Heart left ventricle (tissue), 16 donors: ENCODE measurements at regions not wholly inside any gene's neighbourhood (a gene's known extent, or its start where the extent isn't known, plus 50 kb on each side); places are given as distances from the start of the nearest gene placed in this dataset.

ENCODE experiments used
- ATAC-seq, 4 donors: fragments of 200-7000 bp; cut with Tn5 transposase; one replicate each; pipeline ENCODE4 v1.9.1; 2020 to 2022; ENCODE audit warnings: moderate library complexity in 4 of 4, mild to moderate bottlenecking in 3 of 4, moderate number of reproducible peaks in 1 of 4
- DNase-seq, 5 donors: peaks; one replicate each; pipeline ENCODE4 v3.0.0-alpha.2; 2020
- H3K27ac ChIP-seq, 12 donors: fragments of 200-600 bp; sonication (generic) in 4 of 12; one replicate each; pipeline versions ENCODE4 v1.5.0 to v1.8.0; 2016 to 2022; ENCODE audit warnings: mild to moderate bottlenecking in 2 of 12
- H3K27me3 ChIP-seq, 9 donors: fragments of 200-600 bp; sonication (generic) in 2 of 9; one replicate each; pipeline versions ENCODE4 v1.5.1 to v1.8.0; 2016 to 2022; ENCODE audit warnings: mild to moderate bottlenecking in 3 of 9
- H3K36me3 ChIP-seq, 9 donors: fragments of 200-600 bp; sonication (generic) in 2 of 9; one replicate each; pipeline versions ENCODE4 v1.5.0 to v1.8.0; 2018 to 2022; ENCODE audit warnings: mild to moderate bottlenecking in 2 of 9
- H3K4me1 ChIP-seq, 12 donors: fragments of 200-600 bp; sonication (generic) in 4 of 12; one replicate each; pipeline versions ENCODE4 v1.5.0 to v1.8.0; 2016 to 2022; ENCODE audit warnings: mild to moderate bottlenecking in 3 of 12
- H3K4me3 ChIP-seq, 12 donors: fragments of 200-600 bp; sonication (generic) in 4 of 12; one replicate each; pipeline versions ENCODE4 v1.5.0 to v1.8.0; 2017 to 2022; ENCODE audit warnings: mild to moderate bottlenecking in 9 of 12, moderate library complexity in 4 of 12
- H3K9me3 ChIP-seq, 12 donors: fragments of 200-600 bp; sonication (generic) in 4 of 12; one replicate each; pipeline versions ENCODE4 v1.5.0 to v1.8.0; 2016 to 2022; ENCODE audit warnings: mild to moderate bottlenecking in 1 of 12
- POLR2A ChIP-seq, 2 donors: fragments of 450-650 bp; IDR thresholded peaks; one replicate each; pipeline ENCODE4 v1.6.1; 2017; ENCODE audit warnings: antibody characterized with exemption in 2 of 2, mild to moderate bottlenecking in 2 of 2, moderate library complexity in 2 of 2
- WGBS, 4 donors: extraction: QIAGEN DNeasy Blood & Tissue Kit in 2 of 4; methylation state at CpG; one replicate each; pipeline versions ENCODE4 v1.1.5 to v1.1.7; 2013 to 2018; 5-methylcytosine and 5-hydroxymethylcytosine counted together
- intact Hi-C, 10 donors: fragments of 100-400 bp; cut with DNase I; formaldehyde crosslinking; loops; one replicate each; pipeline versions ENCODE4 v1.11.1 to v1.14.2; 2022
- TF ChIP-seq, protein P1 (sequence below), 12 donors: fragments of 200-600 bp; sonication (generic) in 4 of 12; IDR thresholded peaks; one replicate each; pipeline versions ENCODE4 v1.5.0 to v1.8.0; 2018 to 2022; ENCODE audit warnings: antibody characterized with exemption in 12 of 12, mild to moderate bottlenecking in 5 of 12
- donor health status: ischemic (EF 13 %, LVEDD 7.1; RV severe dilation, severe dysfunction).
- donor health status: healthy with polysubstance abuse.
- donor health status: DM: no; HTN: yes; CAD: no.
- donor health status: DM: no; HTN: no; CAD: no.
- donor health status: ischemic (EF 25% LVEDD 6.9; RV normal size, moderate dysfunction).
- donor health status: ischemic (EF 25% LVEDD 5.7; RV mildly dilated, moderate dysfunction).
- donor health status: healthy.
- donor health status: DM: yes; HTN: yes; CAD: no.
- donor health status: ischemic (EF 35%, LVEDD 5.7; RV mildly dilated, moderate dysfunction).
- donor health status: nonischemic (EF 11% LVEDD 7.7; RV severe dilation, severe dysfunction).
- donor health status: DM: yes; HTN: yes; CAD: no.
- donor health status: PGD.
- donor health status: ischemic (EF 29% LVEDD 5.4; RV normal size, mild dysfunction).
- donor health status: nonischemic (EF 23%, LVEDD 6.1; RV moderate dilation, normal function).

DNA sequence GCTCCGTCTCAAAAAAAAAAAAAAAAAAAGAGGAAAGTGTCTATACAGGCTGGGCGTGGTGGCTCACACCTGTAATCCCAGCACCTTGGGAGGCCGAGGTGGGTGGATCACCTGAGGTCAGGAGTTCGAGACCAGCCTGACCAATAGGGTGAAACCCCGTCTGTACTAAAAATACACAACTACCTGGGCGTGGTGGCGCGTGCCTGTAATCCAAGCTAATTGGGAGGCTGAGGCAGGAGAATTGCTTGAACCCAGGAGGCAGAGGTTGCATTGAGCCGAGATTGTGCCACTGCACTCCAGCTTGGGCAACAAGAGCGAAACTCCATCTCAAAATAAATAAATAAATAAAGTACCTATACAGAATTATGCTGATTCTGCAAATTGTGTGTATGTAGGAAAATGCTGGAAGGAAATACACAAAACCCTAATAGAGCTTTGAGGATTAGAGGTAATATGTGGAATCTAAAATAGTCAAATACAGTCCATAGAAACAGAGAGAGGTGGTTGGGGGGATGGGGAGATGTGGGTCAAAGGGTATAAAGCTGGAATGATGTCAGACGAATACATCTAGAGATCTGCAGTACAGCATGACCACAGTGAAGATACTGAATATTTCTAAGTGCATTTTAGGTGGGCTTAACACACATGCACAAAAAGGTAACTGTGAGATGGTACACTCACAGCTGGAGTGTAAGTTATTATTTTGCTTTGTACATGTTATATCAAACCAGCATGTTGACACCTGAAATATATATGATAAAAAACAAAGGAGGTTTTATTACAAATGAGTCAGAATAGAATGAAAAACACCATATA, 174.5 kb upstream of the KLF14 start:
- Histone ChIP-seq H3K9me3 (no peaks in the 10 kb centered on the region), H3K27me3 (no peaks in the 10 kb centered on the region), H3K4me3 (no peak overlapping the region), H3K4me1 (peaks cover 0 to 75% (median 45%) of the 10 kb centered on the region in 12 donors), H3K36me3 (peaks cover 0 to 16% (median 2%) of the 10 kb centered on the region in 9 donors), H3K27ac (no peak overlapping the region)
- TF ChIP-seq, protein P1, sequence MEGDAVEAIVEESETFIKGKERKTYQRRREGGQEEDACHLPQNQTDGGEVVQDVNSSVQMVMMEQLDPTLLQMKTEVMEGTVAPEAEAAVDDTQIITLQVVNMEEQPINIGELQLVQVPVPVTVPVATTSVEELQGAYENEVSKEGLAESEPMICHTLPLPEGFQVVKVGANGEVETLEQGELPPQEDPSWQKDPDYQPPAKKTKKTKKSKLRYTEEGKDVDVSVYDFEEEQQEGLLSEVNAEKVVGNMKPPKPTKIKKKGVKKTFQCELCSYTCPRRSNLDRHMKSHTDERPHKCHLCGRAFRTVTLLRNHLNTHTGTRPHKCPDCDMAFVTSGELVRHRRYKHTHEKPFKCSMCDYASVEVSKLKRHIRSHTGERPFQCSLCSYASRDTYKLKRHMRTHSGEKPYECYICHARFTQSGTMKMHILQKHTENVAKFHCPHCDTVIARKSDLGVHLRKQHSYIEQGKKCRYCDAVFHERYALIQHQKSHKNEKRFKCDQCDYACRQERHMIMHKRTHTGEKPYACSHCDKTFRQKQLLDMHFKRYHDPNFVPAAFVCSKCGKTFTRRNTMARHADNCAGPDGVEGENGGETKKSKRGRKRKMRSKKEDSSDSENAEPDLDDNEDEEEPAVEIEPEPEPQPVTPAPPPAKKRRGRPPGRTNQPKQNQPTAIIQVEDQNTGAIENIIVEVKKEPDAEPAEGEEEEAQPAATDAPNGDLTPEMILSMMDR (IDR thresholded peaks at IDR 0.05) = no peak
- no peak for TF ChIP-seq POLR2A (IDR thresholded peaks at IDR 0.05)
- DNase-seq = no peak
- 92 to 98% (median 96%) methylated on average over 11 of the region's 11 CpGs for WGBS, 4 donors
- ATAC-seq = no peak
- intact Hi-C loops = loop anchor here in 1 of 10 donors (10.0 kb wide), 1 partner anchor 396 kb away; no protein-coding TSS in a partner anchor

DNA sequence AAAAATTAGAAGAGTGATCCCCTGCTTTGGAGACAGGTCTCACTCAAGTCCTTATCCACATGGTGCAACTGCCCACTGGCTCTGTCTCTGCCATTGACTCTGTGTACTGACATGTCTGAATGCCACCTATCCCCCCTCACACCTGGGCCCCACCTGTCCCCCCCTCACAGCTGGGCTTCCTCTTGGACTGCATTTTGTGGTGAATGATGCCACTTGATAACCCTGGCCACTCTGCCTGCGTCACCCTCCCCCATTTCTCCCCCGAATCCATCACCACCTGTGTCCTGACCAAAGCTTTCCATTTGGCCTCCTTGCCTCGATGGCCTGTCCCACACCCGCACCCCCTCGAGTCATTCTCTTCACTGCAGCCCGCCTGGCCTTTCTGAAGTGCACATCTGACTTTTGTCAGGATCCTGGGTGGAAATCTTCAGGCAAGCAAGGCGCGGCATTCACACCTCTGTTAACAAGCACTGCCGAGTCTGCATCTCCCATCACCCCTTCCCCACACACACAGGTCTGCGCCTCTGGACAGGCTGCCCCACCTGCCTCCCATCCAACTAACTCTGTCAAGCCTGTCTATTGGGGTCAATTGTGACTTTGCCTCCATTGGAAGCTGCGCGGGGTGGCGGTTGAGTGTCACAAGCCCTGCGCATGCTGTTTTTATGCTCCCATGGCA, 175.3 kb upstream of the KLF14 start:
- Histone ChIP-seq H3K9me3 (no peaks in the 10 kb centered on the region), H3K27me3 (no peaks in the 10 kb centered on the region), H3K4me1 (peaks cover 0 to 75% (median 45%) of the 10 kb centered on the region in 12 donors), H3K36me3 (peaks cover 0 to 16% (median 2%) of the 10 kb centered on the region in 9 donors), H3K4me3 (no peak overlapping the region), H3K27ac (peak overlapping the region in 3 of 12 donors; percentile 31 to 92 (median 43))
- TF ChIP-seq, protein P1 (IDR thresholded peaks at IDR 0.05) = no peak
- TF ChIP-seq POLR2A (IDR thresholded peaks at IDR 0.05) = no peak
- DNase-seq = no peak
- intact Hi-C loops = loop anchor here in 1 of 10 donors (10.0 kb wide), 1 partner anchor 396 kb away; no protein-coding TSS in a partner anchor
- ATAC-seq = no peak
- WGBS, 4 donors = 93 to 96% (median 95%) methylated on average over 14 of the region's 14 CpGs

DNA sequence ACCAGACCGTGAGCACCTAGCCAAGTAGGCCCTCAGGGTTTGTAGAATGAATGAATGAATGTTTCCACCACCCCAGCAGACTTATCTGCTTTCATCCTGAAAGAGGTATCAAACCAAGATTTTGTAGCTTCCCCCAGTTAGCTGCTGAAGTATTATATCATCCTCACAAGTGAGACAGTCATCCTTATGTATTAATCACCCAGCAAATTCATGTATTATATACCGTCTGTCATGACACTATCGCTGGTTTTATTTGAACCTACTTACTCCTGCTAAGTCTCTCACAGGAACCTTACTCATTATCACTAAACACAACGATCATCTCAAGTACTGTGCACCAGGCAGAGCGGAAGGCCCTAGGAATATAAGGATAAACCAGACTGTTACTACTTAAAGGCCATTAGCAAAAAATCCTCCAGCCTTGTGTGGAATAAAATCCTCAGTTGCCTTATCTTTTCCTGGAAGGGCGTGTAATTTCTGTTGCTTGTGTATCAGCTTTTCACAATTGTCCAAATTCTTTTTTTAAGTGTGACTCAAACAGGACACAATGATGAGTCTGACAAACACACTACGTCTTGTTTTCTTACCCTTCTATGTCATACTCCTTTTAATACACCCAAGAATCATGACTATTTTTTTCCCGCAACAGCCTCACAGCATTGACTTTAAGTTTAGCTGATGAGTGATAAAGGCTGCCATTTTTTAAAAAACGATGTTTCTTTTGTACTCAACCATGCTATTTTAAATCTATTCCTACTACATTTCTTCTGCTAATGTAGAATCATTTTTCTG, 176.1 kb upstream of the KLF14 start:
- Histone ChIP-seq H3K9me3 (no peaks in the 10 kb centered on the region), H3K27me3 (no peaks in the 10 kb centered on the region), H3K27ac (peak overlapping the region in 3 of 12 donors; percentile 31 to 92 (median 88)), H3K4me3 (peak overlapping the region in 1 of 12 donors; percentile 59), H3K4me1 (peaks cover 0 to 75% (median 46%) of the 10 kb centered on the region in 12 donors), H3K36me3 (peaks cover 0 to 9% (median 2%) of the 10 kb centered on the region in 9 donors)
- DNase-seq (no peak), ATAC-seq (no peak)
- WGBS, 4 donors = 84 to 89% (median 86%) methylated on average over 9 of the region's 9 CpGs
- TF ChIP-seq, protein P1 (IDR thresholded peaks at IDR 0.05) = no peak
- TF ChIP-seq POLR2A (IDR thresholded peaks at IDR 0.05) = no peak
- intact Hi-C loops = loop anchor here in 1 of 10 donors (10.0 kb wide), 1 partner anchor 395 kb away; no protein-coding TSS in a partner anchor
